Endothelial cell of umbilical vein (primary cell): ENCODE measurements at regions not wholly inside any gene's neighbourhood (a gene's known extent, or its start where the extent isn't known, plus 50 kb on each side); places are given as distances from the start of the nearest gene placed in this dataset.

Source experiments
- BruUV-seq: library from RNA; stranded (reverse); fragments of 400-500 nt; replicated peaks from 2 replicates; lab custom pipeline; 2021; lab: Mats Ljungman, UMichigan
- CTCF ChIA-PET: fragments of 300-600, 350-600 bp; sonication (Branson Sonifier 250); formaldehyde crosslinking; loops from one replicate; lab custom pipeline; 2021; ENCODE audit warnings: antibody characterized with exemption, inconsistent platforms; lab: Charles Lee
- POLR2A ChIA-PET: fragments of 300-600, 350-600 bp; sonication (Branson Sonifier 250); formaldehyde crosslinking; loops from one replicate; lab custom pipeline; 2021; ENCODE audit warnings: antibody characterized with exemption, inconsistent platforms; lab: Charles Lee
- DNase-seq: peaks from one replicate; pipeline ENCODE4 v3.0.0-alpha.2; 2011; ENCODE audit warnings: low read depth, low spot score
- FAIRE-seq: peaks from 2 replicates; lab custom pipeline; 2011; peaks lifted over from hg19 to GRCh38; lab: Jason Lieb, UNC
- H2AFZ ChIP-seq: 2 replicates; pipeline ENCODE4 v1.6.0; 2012; ENCODE audit warnings: low read depth, low read length, control low read depth, inconsistent platforms
- H3K27ac ChIP-seq: 2 replicates; pipeline ENCODE4 v1.5.1; 2011; ENCODE audit warnings: low read depth, mild to moderate bottlenecking, control low read depth, low read length, moderate library complexity; ENCODE audit not compliant: insufficient read depth
- H3K27me3 ChIP-seq, 2 experiments: 2 replicates each; pipeline versions ENCODE4 v1.6.0 to v1.6.1; 2011; ENCODE audit warnings: low read length in 2 of 2, mixed read lengths in 1 of 2; ENCODE audit not compliant: control insufficient read depth in 2 of 2, insufficient read depth in 2 of 2
- H3K36me3 ChIP-seq, 2 experiments: 2 replicates in 1 of 2; 3 replicates in 1 of 2; pipeline ENCODE4 v1.5.1; 2011; ENCODE audit warnings: low read length in 2 of 2, mild to moderate bottlenecking in 1 of 2, moderate library complexity in 1 of 2; ENCODE audit not compliant: control insufficient read depth in 2 of 2, insufficient read depth in 2 of 2; ENCODE audit errors: extremely low read depth in 1 of 2
- H3K4me1 ChIP-seq: 3 replicates; pipeline ENCODE4 v1.5.1; 2011; ENCODE audit warnings: mild to moderate bottlenecking, low read length; ENCODE audit not compliant: control insufficient read depth, insufficient read depth; ENCODE audit errors: extremely low read depth
- H3K4me2 ChIP-seq: 2 replicates; pipeline ENCODE4 v1.6.1; 2011; ENCODE audit warnings: low read length, control low read depth, mixed read lengths; ENCODE audit not compliant: insufficient read depth
- H3K4me3 ChIP-seq, 3 experiments: fragments of 200-600 bp in 1 of 3; sonication (generic), shearing (Covaris generic) in 1 of 3; replicated peaks in 1 of 3; 2 replicates each; pipeline ENCODE4 v1.5.1; 2011 to 2016; ENCODE audit warnings: control low read depth in 3 of 3, low read length in 3 of 3, mild to moderate bottlenecking in 2 of 3, inconsistent platforms in 1 of 3, low read depth in 1 of 3, moderate library complexity in 1 of 3; ENCODE audit not compliant: insufficient read depth in 1 of 3
- H3K79me2 ChIP-seq: 2 replicates; pipeline ENCODE4 v1.6.0; 2012; ENCODE audit warnings: low read length, inconsistent platforms; ENCODE audit not compliant: control insufficient read depth, insufficient read depth
- H3K9ac ChIP-seq: replicated peaks from 2 replicates; pipeline ENCODE3; 2011; ENCODE audit warnings: low read length, control low read depth; ENCODE audit not compliant: insufficient read depth; ENCODE audit errors: extremely low read depth
- H3K9me1 ChIP-seq: replicated peaks from 3 replicates; pipeline ENCODE4 v1.6.0; 2011; ENCODE audit warnings: mild to moderate bottlenecking, low read length; ENCODE audit not compliant: control insufficient read depth, insufficient read depth; ENCODE audit errors: extremely low read depth
- H3K9me3 ChIP-seq: replicated peaks from 2 replicates; pipeline ENCODE4 v1.5.1; 2012; ENCODE audit warnings: low read length, inconsistent platforms; ENCODE audit not compliant: control insufficient read depth, insufficient read depth
- H4K20me1 ChIP-seq: replicated peaks from 2 replicates; pipeline ENCODE3; 2011; ENCODE audit warnings: mild to moderate bottlenecking, low read length; ENCODE audit not compliant: control insufficient read depth, insufficient read depth; ENCODE audit errors: extremely low read depth
- EZH2 ChIP-seq: IDR thresholded peaks from 2 replicates; pipeline ENCODE4 v1.6.1; 2012; ENCODE audit warnings: borderline replicate concordance, low read depth, mild to moderate bottlenecking, moderate library complexity, low read length, inconsistent platforms; ENCODE audit not compliant: severe bottlenecking
- FOS ChIP-seq: IDR thresholded peaks from 2 replicates; pipeline ENCODE4 v1.6.1; 2011; ENCODE audit warnings: mild to moderate bottlenecking, low read length, moderate library complexity, borderline replicate concordance; ENCODE audit not compliant: insufficient read depth
- GATA2 ChIP-seq: IDR thresholded peaks from 2 replicates; pipeline ENCODE4 v1.7.0; 2011; ENCODE audit warnings: low read depth, mild to moderate bottlenecking, moderate library complexity, mixed read lengths, low read length; ENCODE audit not compliant: insufficient read length, insufficient read depth
- JUN ChIP-seq: IDR thresholded peaks from 2 replicates; pipeline ENCODE4 v1.6.1; 2011; ENCODE audit warnings: borderline replicate concordance, low read depth; ENCODE audit not compliant: insufficient read length, insufficient read depth
- MYC ChIP-seq: IDR thresholded peaks from one replicate; pipeline ENCODE4 v1.6.1; 2011; ENCODE audit warnings: mild to moderate bottlenecking, low read depth, low read length
- POLR2A ChIP-seq: IDR thresholded peaks from 2 replicates; pipeline ENCODE4 v1.6.1; 2012; ENCODE audit warnings: low read depth, mild to moderate bottlenecking, control low read depth, low read length
- POLR2AphosphoS5 ChIP-seq: IDR thresholded peaks from 2 replicates; pipeline ENCODE4 v1.6.1; 2012; ENCODE audit warnings: low read depth, mild to moderate bottlenecking, control low read depth, low read length, moderate library complexity; ENCODE audit not compliant: insufficient read depth
- dilution Hi-C: fragments of 300-500 bp; cut with MboI; formaldehyde crosslinking; loops from one replicate; pipeline ENCODE4 v1.15.0; 2019; ENCODE audit warnings: low sequenced_read_pairs; ENCODE audit not compliant: extremely low pct_ligation_motif_present
- intact Hi-C: fragments of 100-400 bp; cut with micrococcal nuclease; formaldehyde crosslinking; loops from one replicate; pipeline ENCODE4 v1.10.0; 2022
- TF ChIP-seq, protein P1 (sequence below): IDR thresholded peaks from 2 replicates; pipeline ENCODE4 v1.6.1; 2011; ENCODE audit not compliant: insufficient read depth, insufficient read length
- TF ChIP-seq, protein P2 (sequence below), 2 donors: IDR thresholded peaks; 1 replicate in 1 of 2; 2 replicates in 1 of 2; pipeline ENCODE4 v1.5.1; 2011; ENCODE audit warnings: low read length in 2 of 2, mild to moderate bottlenecking in 2 of 2, moderate library complexity in 2 of 2, control low read depth in 1 of 2, inconsistent platforms in 1 of 2, low read depth in 1 of 2; ENCODE audit not compliant: insufficient read depth in 1 of 2; ENCODE audit errors: extremely low read depth in 1 of 2

DNA sequence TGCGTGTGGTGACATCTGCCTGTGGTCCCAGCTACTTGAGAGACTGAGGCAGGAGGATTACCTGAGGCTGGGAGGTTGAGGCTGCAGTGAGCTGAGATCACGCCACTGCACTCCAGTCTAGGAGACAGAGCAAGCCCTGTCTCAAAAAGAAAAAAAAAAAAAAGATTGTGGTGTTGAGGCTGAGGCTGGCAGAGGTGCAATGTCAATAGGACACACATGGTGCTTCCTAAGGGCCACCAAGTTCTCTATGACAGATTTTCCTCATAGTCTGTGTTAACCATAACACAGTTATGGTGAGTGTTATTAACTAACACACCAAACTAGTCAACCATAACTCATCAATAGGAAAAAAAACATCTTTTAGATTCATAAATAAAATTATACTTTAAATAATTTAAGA is 494.4 kb downstream of the TMX3 start:
- no peak overlapping the region for H3K9ac ChIP-seq
- no peaks in the 10 kb centered on the region for H3K9me3 ChIP-seq
- no peaks in the 10 kb centered on the region for H3K4me1 ChIP-seq
- TF ChIP-seq POLR2AphosphoS5 (no peak), MYC (no peak), JUN (no peak), FOS (no peak), EZH2 (no peak), POLR2A (no peak), GATA2 (no peak)
- TF ChIP-seq, protein P1, sequence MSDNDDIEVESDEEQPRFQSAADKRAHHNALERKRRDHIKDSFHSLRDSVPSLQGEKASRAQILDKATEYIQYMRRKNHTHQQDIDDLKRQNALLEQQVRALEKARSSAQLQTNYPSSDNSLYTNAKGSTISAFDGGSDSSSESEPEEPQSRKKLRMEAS, result no peak
- TF ChIP-seq, protein P2, sequence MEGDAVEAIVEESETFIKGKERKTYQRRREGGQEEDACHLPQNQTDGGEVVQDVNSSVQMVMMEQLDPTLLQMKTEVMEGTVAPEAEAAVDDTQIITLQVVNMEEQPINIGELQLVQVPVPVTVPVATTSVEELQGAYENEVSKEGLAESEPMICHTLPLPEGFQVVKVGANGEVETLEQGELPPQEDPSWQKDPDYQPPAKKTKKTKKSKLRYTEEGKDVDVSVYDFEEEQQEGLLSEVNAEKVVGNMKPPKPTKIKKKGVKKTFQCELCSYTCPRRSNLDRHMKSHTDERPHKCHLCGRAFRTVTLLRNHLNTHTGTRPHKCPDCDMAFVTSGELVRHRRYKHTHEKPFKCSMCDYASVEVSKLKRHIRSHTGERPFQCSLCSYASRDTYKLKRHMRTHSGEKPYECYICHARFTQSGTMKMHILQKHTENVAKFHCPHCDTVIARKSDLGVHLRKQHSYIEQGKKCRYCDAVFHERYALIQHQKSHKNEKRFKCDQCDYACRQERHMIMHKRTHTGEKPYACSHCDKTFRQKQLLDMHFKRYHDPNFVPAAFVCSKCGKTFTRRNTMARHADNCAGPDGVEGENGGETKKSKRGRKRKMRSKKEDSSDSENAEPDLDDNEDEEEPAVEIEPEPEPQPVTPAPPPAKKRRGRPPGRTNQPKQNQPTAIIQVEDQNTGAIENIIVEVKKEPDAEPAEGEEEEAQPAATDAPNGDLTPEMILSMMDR (IDR thresholded peaks at IDR 0.05; ENCODE audit: extremely low read depth in 1 of 2, insufficient read depth in 1 of 2, low read depth in 1 of 2, low read length in 2 of 2), result no peak
- H4K20me1 ChIP-seq, result no peaks in the 10 kb centered on the region
- H3K4me3 ChIP-seq, result no peak overlapping the region
- no peak for DNase-seq
- POLR2A ChIA-PET, result no interaction called here
- BruUV-seq, result no TSS peak
- no peak for FAIRE-seq
- no peaks in the 10 kb centered on the region for H3K36me3 ChIP-seq
- no peaks in the 10 kb centered on the region for H3K9me1 ChIP-seq
- dilution Hi-C loops, result no loop called here
- no peaks in the 10 kb centered on the region for H3K27me3 ChIP-seq
- H3K79me2 ChIP-seq, result no peaks in the 10 kb centered on the region
- no peak overlapping the region for H3K4me2 ChIP-seq
- no peak overlapping the region for H2AFZ ChIP-seq
- CTCF ChIA-PET, result no interaction called here
- intact Hi-C loops, result no loop called here
- no peak overlapping the region for H3K27ac ChIP-seq
